ENCODE measurements at regions not wholly inside any gene's neighbourhood (a gene's known extent, or its start where the extent isn't known, plus 50 kb on each side); places are given as distances from the start of the nearest gene placed in this dataset.

- Histone ChIP-seq H3K4me2 (ENCODE audit: low read depth, low read length, poor library complexity, severe bottlenecking) (no peak overlapping the region), H3K9ac (ENCODE audit: low read depth, low read length, poor library complexity, severe bottlenecking) (no peak overlapping the region), H3K36me3 (ENCODE audit: insufficient read depth, low read length) (no peaks in the 10 kb centered on the region), H3K79me2 (ENCODE audit: insufficient read depth, low read length) (no peaks in the 10 kb centered on the region), H3K27me3 (ENCODE audit: insufficient read depth, low read length, poor library complexity, severe bottlenecking) (no peaks in the 10 kb centered on the region), H3K9me3 (ENCODE audit: insufficient read depth, low read depth, low read length) (no peaks in the 10 kb centered on the region), H2AFZ (ENCODE audit: low read length) (no peak overlapping the region), H3F3A (ENCODE audit: low read depth) (no peaks in the 10 kb centered on the region), H3K9me2 (replicated peaks; ENCODE audit: low read depth, low read length) (no peaks in the 10 kb centered on the region), H3K4me3 (ENCODE audit: low read length, poor library complexity, severe bottlenecking) (no peak overlapping the region), H4K20me1 (ENCODE audit: insufficient read depth, low read length, poor library complexity, severe bottlenecking) (no peaks in the 10 kb centered on the region), H3K4me1 (ENCODE audit: insufficient read depth, low read length, poor library complexity, severe bottlenecking) (no peaks in the 10 kb centered on the region)
- TF ChIP-seq EZH2phosphoT487 (IDR thresholded peaks at IDR 0.05; ENCODE audit: borderline replicate concordance) (no peak), CTCF (conservative IDR thresholded peaks at IDR 0.05; ENCODE audit: low read length) (no peak)
Observed at GRCh38 chr3:40723083-40723660, 198.4 kb downstream of the ZNF621 start.

GRCh38 chr3:40725031-40725430, 200.3 kb downstream of the ZNF621 start:
- Histone ChIP-seq H3K36me3 (ENCODE audit: insufficient read depth, low read length) (no peaks in the 10 kb centered on the region), H4K20me1 (ENCODE audit: insufficient read depth, low read length, poor library complexity, severe bottlenecking) (no peaks in the 10 kb centered on the region), H3F3A (ENCODE audit: low read depth) (no peaks in the 10 kb centered on the region), H3K9me3 (ENCODE audit: insufficient read depth, low read depth, low read length) (no peaks in the 10 kb centered on the region; the same call in 1 of the 2 replicates), H2AFZ (ENCODE audit: low read length) (no peak overlapping the region), H3K9me2 (replicated peaks; ENCODE audit: low read depth, low read length) (no peaks in the 10 kb centered on the region), H3K4me2 (ENCODE audit: low read depth, low read length, poor library complexity, severe bottlenecking) (no peak overlapping the region), H3K9ac (ENCODE audit: low read depth, low read length, poor library complexity, severe bottlenecking) (no peak overlapping the region), H3K79me2 (ENCODE audit: insufficient read depth, low read length) (no peaks in the 10 kb centered on the region), H3K4me1 (ENCODE audit: insufficient read depth, low read length, poor library complexity, severe bottlenecking) (no peaks in the 10 kb centered on the region), H3K27me3 (ENCODE audit: insufficient read depth, low read length, poor library complexity, severe bottlenecking) (no peaks in the 10 kb centered on the region), H3K4me3 (ENCODE audit: low read length, poor library complexity, severe bottlenecking) (no peak overlapping the region)
- TF ChIP-seq CTCF (conservative IDR thresholded peaks at IDR 0.05; ENCODE audit: low read length) (no peak), EZH2phosphoT487 (IDR thresholded peaks at IDR 0.05; ENCODE audit: borderline replicate concordance) (no peak)

GRCh38 chr3:40731445-40731844, 206.7 kb downstream of the ZNF621 start:
- Histone ChIP-seq H4K20me1 (ENCODE audit: insufficient read depth, low read length, poor library complexity, severe bottlenecking) (no peaks in the 10 kb centered on the region), H3K4me3 (ENCODE audit: low read length, poor library complexity, severe bottlenecking) (no peak overlapping the region), H3K79me2 (ENCODE audit: insufficient read depth, low read length) (no peaks in the 10 kb centered on the region), H3K9ac (ENCODE audit: low read depth, low read length, poor library complexity, severe bottlenecking) (no peak overlapping the region), H2AFZ (ENCODE audit: low read length) (no peak overlapping the region), H3K4me1 (ENCODE audit: insufficient read depth, low read length, poor library complexity, severe bottlenecking) (no peaks in the 10 kb centered on the region), H3K4me2 (ENCODE audit: low read depth, low read length, poor library complexity, severe bottlenecking) (no peak overlapping the region), H3K9me3 (ENCODE audit: insufficient read depth, low read depth, low read length) (peaks cover 3% of the 10 kb centered on the region; the same call in 1 of the 2 replicates), H3K9me2 (replicated peaks; ENCODE audit: low read depth, low read length) (no peaks in the 10 kb centered on the region), H3K27me3 (ENCODE audit: insufficient read depth, low read length, poor library complexity, severe bottlenecking) (no peaks in the 10 kb centered on the region), H3K36me3 (ENCODE audit: insufficient read depth, low read length) (no peaks in the 10 kb centered on the region), H3F3A (ENCODE audit: low read depth) (no peaks in the 10 kb centered on the region)
- TF ChIP-seq EZH2phosphoT487 (IDR thresholded peaks at IDR 0.05; ENCODE audit: borderline replicate concordance), result no peak
- TF ChIP-seq CTCF (conservative IDR thresholded peaks at IDR 0.05; ENCODE audit: low read length), result no peak

Data from Loucy (cell line).